ENCODE measurements at regions not wholly inside any gene's neighbourhood (a gene's known extent, or its start where the extent isn't known, plus 50 kb on each side); places are given as distances from the start of the nearest gene placed in this dataset.

DNA sequence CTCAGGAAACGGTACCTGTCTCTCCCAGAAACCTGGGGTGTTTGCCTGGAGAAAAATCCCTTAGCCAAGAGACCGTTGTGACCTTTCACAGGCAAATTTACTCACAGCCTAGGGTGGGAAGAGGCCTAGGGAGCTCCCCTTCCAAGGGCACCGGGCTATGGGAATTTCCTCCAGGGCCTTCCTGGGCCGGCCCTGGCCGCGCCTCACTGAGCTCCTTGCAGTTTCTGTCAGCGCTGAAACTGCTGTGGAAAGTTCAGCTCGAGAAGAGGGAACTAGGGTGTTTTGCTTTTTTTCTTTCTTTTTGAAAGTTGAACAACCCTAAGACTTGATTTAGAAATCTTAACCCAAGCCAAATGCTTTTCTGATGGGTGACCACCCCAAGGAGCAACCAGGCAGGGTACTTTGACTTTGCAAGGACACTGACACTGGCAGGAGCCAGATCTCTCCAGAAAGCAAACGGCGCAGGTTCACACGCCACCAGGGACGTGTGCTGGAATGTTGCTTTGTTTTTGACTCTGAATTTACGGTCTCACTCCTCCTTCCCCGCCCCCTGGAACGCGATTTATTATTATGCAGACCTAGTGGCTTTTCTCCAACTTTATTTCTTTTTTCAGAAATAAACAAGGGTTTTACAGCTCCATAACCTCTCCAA is 229.6 kb upstream of the JUN start:
- DNase-seq (ENCODE audit: low read depth in 4 of 6, low spot score in 6 of 6): peak in 2 of 6 donors; percentile 46 to 52
- Histone ChIP-seq H3K36me3 (ENCODE audit: control insufficient read depth, insufficient read depth, low read length) (no peaks in the 10 kb centered on the region), H3K4me3 (ENCODE audit: low read depth, low read length) (no peak overlapping the region), H3K4me1 (ENCODE audit: control insufficient read depth, insufficient read depth, low read length) (peaks cover 6% of the 10 kb centered on the region), H3K27ac (ENCODE audit: low read depth, low read length) (peak overlapping the region; percentile 89), H3K27me3 (ENCODE audit: control insufficient read depth, insufficient read depth, low read length) (peaks cover 4% of the 10 kb centered on the region), H3K9me3 (ENCODE audit: control insufficient read depth, insufficient read depth, low read length) (no peaks in the 10 kb centered on the region)
- WGBS (ENCODE audit: insufficient coverage): 27% methylated on average over 10 of the region's 16 CpGs

DNA sequence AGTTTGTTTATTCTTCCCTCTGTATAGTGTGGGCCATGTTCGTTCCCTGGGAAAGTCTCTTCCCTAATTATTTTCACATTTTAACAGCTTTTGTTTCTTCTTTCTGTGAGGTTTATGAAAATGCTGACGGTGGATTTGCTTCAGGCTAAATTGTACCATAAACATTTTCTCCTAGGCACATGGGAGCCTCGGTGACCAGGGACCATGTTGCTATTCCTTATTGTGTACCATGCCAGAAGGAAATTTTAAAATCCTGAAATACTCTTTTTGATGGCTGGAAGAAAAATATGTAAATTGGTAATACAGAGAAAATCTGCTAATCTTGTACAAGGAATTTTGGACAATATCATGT is 230.1 kb upstream of the JUN start:
- H3K27ac ChIP-seq (ENCODE audit: low read depth, low read length): peak overlapping the region; percentile 89
- H3K27me3 ChIP-seq (ENCODE audit: control insufficient read depth, insufficient read depth, low read length): peaks cover 4% of the 10 kb centered on the region
- no CpG with 5 or more reads among the region's 3 CpGs for WGBS (ENCODE audit: insufficient coverage)
- H3K4me3 ChIP-seq (ENCODE audit: low read depth, low read length): no peak overlapping the region
- H3K9me3 ChIP-seq (ENCODE audit: control insufficient read depth, insufficient read depth, low read length): no peaks in the 10 kb centered on the region
- no peaks in the 10 kb centered on the region for H3K36me3 ChIP-seq (ENCODE audit: control insufficient read depth, insufficient read depth, low read length)
- no peak for DNase-seq (ENCODE audit: low read depth in 4 of 6, low spot score in 6 of 6)
- H3K4me1 ChIP-seq (ENCODE audit: control insufficient read depth, insufficient read depth, low read length): peaks cover 6% of the 10 kb centered on the region

GRCh38 chr1:59014827-59015226 is 231.0 kb upstream of the JUN start:
- no peak overlapping the region for H3K27ac ChIP-seq (ENCODE audit: low read depth, low read length)
- DNase-seq (ENCODE audit: low read depth in 4 of 6, low spot score in 6 of 6): no peak
- peaks cover 6% of the 10 kb centered on the region for H3K4me1 ChIP-seq (ENCODE audit: control insufficient read depth, insufficient read depth, low read length)
- 97% methylated on average over 2 of the region's 2 CpGs for WGBS (ENCODE audit: insufficient coverage)
- H3K4me3 ChIP-seq (ENCODE audit: low read depth, low read length): no peak overlapping the region
- H3K36me3 ChIP-seq (ENCODE audit: control insufficient read depth, insufficient read depth, low read length): no peaks in the 10 kb centered on the region
- peaks cover 4% of the 10 kb centered on the region for H3K27me3 ChIP-seq (ENCODE audit: control insufficient read depth, insufficient read depth, low read length)
- no peaks in the 10 kb centered on the region for H3K9me3 ChIP-seq (ENCODE audit: control insufficient read depth, insufficient read depth, low read length)

DNA sequence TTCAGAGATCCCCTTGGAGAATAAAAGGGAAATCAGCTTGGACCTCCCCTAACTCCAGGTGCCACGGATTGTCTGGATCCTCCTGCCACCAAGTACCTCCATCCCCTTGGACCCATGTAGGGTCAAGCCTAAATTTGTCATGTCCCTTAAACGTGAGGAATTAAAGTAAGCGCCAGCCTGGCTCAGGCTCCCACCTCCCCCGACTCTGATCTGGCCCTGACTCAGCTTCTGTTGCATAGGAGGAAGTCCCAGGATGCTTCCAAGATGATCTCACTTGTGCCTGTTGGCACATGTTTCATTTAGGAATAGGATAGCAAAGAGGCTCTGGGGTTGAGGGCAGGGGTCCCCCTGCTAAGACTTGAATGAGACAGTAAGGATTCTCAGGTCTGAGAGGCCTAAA is 231.9 kb upstream of the JUN start:
- Histone ChIP-seq H3K4me3 (ENCODE audit: low read depth, low read length) (no peak overlapping the region), H3K27ac (ENCODE audit: low read depth, low read length) (no peak overlapping the region), H3K36me3 (ENCODE audit: control insufficient read depth, insufficient read depth, low read length) (no peaks in the 10 kb centered on the region), H3K9me3 (ENCODE audit: control insufficient read depth, insufficient read depth, low read length) (no peaks in the 10 kb centered on the region), H3K27me3 (ENCODE audit: control insufficient read depth, insufficient read depth, low read length) (peaks cover 4% of the 10 kb centered on the region), H3K4me1 (ENCODE audit: control insufficient read depth, insufficient read depth, low read length) (peaks cover 6% of the 10 kb centered on the region)
- DNase-seq (ENCODE audit: low read depth in 4 of 6, low spot score in 6 of 6): peak in 1 of 6 donors; percentile 20
- 67% methylated on average over 4 of the region's 4 CpGs for WGBS (ENCODE audit: insufficient coverage)

DNA sequence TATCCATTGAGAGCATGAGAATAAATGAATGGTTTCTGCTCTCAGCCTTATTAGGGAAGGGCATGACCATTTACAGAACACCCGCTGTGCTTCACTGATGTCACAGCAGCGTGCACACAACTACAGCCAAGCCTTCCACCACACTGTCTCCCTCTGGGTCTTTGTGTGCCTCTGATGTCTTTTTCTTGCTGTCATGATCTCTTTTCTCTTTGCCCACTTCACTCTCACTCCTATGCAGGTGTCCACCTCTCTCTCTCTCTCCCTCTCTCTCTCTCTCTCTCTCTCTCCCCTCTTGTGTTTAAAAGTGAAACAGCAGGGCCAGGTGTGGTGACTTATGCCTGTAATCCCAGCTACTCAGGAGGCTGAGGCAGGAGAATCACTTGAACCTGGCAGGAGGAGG is 232.5 kb upstream of the JUN start:
- Histone ChIP-seq H3K27me3 (ENCODE audit: control insufficient read depth, insufficient read depth, low read length) (peaks cover 4% of the 10 kb centered on the region), H3K4me3 (ENCODE audit: low read depth, low read length) (no peak overlapping the region), H3K27ac (ENCODE audit: low read depth, low read length) (no peak overlapping the region), H3K9me3 (ENCODE audit: control insufficient read depth, insufficient read depth, low read length) (no peaks in the 10 kb centered on the region), H3K36me3 (ENCODE audit: control insufficient read depth, insufficient read depth, low read length) (no peaks in the 10 kb centered on the region), H3K4me1 (ENCODE audit: control insufficient read depth, insufficient read depth, low read length) (peaks cover 6% of the 10 kb centered on the region)
- 73% methylated on average over 2 of the region's 2 CpGs for WGBS (ENCODE audit: insufficient coverage)
- DNase-seq (ENCODE audit: low read depth in 4 of 6, low spot score in 6 of 6): no peak

- H3K27me3 ChIP-seq (ENCODE audit: control insufficient read depth, insufficient read depth, low read length): peaks cover 4% of the 10 kb centered on the region
- H3K36me3 ChIP-seq (ENCODE audit: control insufficient read depth, insufficient read depth, low read length): no peaks in the 10 kb centered on the region
- H3K9me3 ChIP-seq (ENCODE audit: control insufficient read depth, insufficient read depth, low read length): no peaks in the 10 kb centered on the region
- H3K4me3 ChIP-seq (ENCODE audit: low read depth, low read length): no peak overlapping the region
- DNase-seq (ENCODE audit: low read depth in 4 of 6, low spot score in 6 of 6): peak in 1 of 6 donors; percentile 46
- no peak overlapping the region for H3K27ac ChIP-seq (ENCODE audit: low read depth, low read length)
- WGBS (ENCODE audit: insufficient coverage): 73% methylated on average over 7 of the region's 8 CpGs
- peaks cover 6% of the 10 kb centered on the region for H3K4me1 ChIP-seq (ENCODE audit: control insufficient read depth, insufficient read depth, low read length)
Measured at GRCh38 chr1:59017501-59018231, 233.8 kb upstream of the JUN start.

DNA sequence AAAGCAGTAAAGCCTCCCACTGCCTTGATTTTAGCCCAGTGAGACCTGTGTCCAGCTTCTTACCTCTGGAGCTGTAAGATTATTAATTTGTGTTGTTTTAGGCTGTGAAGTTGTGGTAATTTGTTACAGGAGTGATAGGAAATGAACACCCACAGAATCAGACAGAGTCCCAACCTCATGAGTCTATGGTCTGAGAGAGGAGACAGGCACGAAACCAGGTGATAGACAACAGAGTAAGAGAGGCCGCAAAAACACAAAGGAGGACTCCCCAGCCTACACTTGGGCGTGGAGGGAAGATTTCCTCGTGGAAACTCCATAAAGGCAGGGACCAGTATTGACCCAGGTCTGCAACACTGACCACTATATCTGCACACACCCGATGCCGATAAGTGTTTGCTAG is 234.6 kb upstream of the JUN start:
- DNase-seq (ENCODE audit: low read depth in 4 of 6, low spot score in 6 of 6): no peak
- no peaks in the 10 kb centered on the region for H3K9me3 ChIP-seq (ENCODE audit: control insufficient read depth, insufficient read depth, low read length)
- H3K4me3 ChIP-seq (ENCODE audit: low read depth, low read length): no peak overlapping the region
- H3K36me3 ChIP-seq (ENCODE audit: control insufficient read depth, insufficient read depth, low read length): no peaks in the 10 kb centered on the region
- peaks cover 1% of the 10 kb centered on the region for H3K27me3 ChIP-seq (ENCODE audit: control insufficient read depth, insufficient read depth, low read length)
- no CpG with 5 or more reads among the region's 6 CpGs for WGBS (ENCODE audit: insufficient coverage)
- peaks cover 2% of the 10 kb centered on the region for H3K4me1 ChIP-seq (ENCODE audit: control insufficient read depth, insufficient read depth, low read length)
- no peak overlapping the region for H3K27ac ChIP-seq (ENCODE audit: low read depth, low read length)

DNA sequence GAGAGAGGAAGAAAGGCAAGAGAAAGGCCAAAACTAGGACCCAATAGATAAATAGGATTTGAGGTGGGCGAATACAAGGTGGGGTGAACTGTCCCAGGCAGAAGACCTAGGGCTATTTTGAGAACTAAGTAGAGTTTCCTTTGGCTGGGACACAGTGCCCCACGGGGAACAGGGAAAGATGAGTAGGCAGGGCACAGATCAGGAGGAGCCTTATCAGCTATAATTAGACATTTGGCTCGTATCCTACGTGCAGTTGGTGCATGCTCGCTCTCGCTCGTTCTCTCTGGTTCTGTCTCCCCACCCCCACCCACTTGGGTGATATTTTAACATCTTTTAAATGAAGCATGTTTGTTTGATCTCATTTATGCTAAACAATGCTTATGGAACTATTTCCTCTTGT is 235.0 kb upstream of the JUN start:
- no peak for DNase-seq (ENCODE audit: low read depth in 4 of 6, low spot score in 6 of 6)
- H3K9me3 ChIP-seq (ENCODE audit: control insufficient read depth, insufficient read depth, low read length): no peaks in the 10 kb centered on the region
- 100% methylated on average over 2 of the region's 7 CpGs for WGBS (ENCODE audit: insufficient coverage)
- no peak overlapping the region for H3K4me3 ChIP-seq (ENCODE audit: low read depth, low read length)
- H3K27ac ChIP-seq (ENCODE audit: low read depth, low read length): no peak overlapping the region
- H3K27me3 ChIP-seq (ENCODE audit: control insufficient read depth, insufficient read depth, low read length): no peaks in the 10 kb centered on the region
- no peaks in the 10 kb centered on the region for H3K36me3 ChIP-seq (ENCODE audit: control insufficient read depth, insufficient read depth, low read length)
- H3K4me1 ChIP-seq (ENCODE audit: control insufficient read depth, insufficient read depth, low read length): no peaks in the 10 kb centered on the region

DNA sequence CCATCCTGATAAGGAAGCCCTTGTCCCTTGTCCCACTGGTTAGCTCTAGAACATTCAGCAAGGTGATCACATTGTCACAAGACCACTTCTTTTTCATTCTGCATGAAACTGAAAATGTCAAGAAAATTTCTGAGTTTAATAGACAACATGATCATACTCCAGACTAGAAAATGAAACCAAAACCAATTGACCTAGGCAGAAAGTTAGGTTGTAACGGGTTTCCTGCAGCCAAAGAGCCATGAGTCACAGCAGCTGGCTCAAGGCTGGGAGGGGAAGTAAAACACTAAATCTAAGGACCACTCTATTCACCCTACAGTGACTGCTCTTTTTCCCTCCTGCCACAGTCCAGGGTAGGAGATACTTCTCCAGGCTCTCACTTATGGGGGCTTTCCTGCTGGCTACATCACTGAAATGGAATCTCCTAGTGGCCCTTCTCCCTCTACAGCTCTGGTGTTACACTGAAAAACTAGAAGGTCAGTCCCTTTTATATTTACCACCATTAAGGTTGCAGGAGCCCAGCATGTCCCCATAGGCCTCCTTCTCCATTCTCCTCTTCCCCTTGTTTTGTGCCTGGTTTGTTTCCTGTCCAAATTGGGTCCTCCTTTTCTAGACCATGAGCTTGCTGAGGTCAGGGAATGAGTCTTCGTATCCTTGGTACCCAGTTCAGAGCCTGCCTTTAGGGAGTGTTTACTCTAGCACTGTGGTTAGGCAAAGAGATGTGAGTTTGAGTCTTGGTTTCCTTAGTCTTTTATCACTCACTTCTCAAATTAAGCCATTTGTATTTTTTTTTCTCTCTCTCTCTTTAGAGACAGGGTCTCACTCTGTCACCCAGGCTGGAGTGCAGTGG is 236.5 kb upstream of the JUN start:
- WGBS (ENCODE audit: insufficient coverage): no CpG with 5 or more reads among the region's 2 CpGs
- no peaks in the 10 kb centered on the region for H3K27me3 ChIP-seq (ENCODE audit: control insufficient read depth, insufficient read depth, low read length)
- H3K4me3 ChIP-seq (ENCODE audit: low read depth, low read length): no peak overlapping the region
- peak in 1 of 6 donors; percentile 29 for DNase-seq (ENCODE audit: low read depth in 4 of 6, low spot score in 6 of 6)
- H3K9me3 ChIP-seq (ENCODE audit: control insufficient read depth, insufficient read depth, low read length): no peaks in the 10 kb centered on the region
- no peak overlapping the region for H3K27ac ChIP-seq (ENCODE audit: low read depth, low read length)
- H3K36me3 ChIP-seq (ENCODE audit: control insufficient read depth, insufficient read depth, low read length): no peaks in the 10 kb centered on the region
- H3K4me1 ChIP-seq (ENCODE audit: control insufficient read depth, insufficient read depth, low read length): no peaks in the 10 kb centered on the region
